Progenitor cell of endocrine pancreas (in vitro differentiated cells): ENCODE measurements at regions not wholly inside any gene's neighbourhood (a gene's known extent, or its start where the extent isn't known, plus 50 kb on each side); places are given as distances from the start of the nearest gene placed in this dataset.

Experiments used
- DNase-seq: peaks from one replicate; pipeline ENCODE4 v3.0.0; 2021; ENCODE audit warnings: low spot score; ENCODE audit not compliant: unreplicated experiment
- H3K27ac Mint-ChIP-seq: 2 replicates; pipeline ENCODE4 v1.8.0; 2021; ENCODE audit warnings: mild to moderate bottlenecking, moderate library complexity, mixed read lengths
- H3K27me3 Mint-ChIP-seq: 2 replicates; pipeline ENCODE4 v1.8.0; 2021; ENCODE audit warnings: mixed read lengths
- H3K36me3 Mint-ChIP-seq: 2 replicates; pipeline ENCODE4 v1.8.0; 2022; ENCODE audit warnings: mixed read lengths; ENCODE audit not compliant: insufficient read depth
- H3K4me1 Mint-ChIP-seq: 2 replicates; pipeline ENCODE4 v1.8.0; 2021; ENCODE audit warnings: low read depth, mixed read lengths
- H3K4me3 Mint-ChIP-seq: 2 replicates; pipeline ENCODE4 v1.8.0; 2021; ENCODE audit warnings: low read depth, mild to moderate bottlenecking, moderate library complexity, mixed read lengths
- H3K9me3 Mint-ChIP-seq: 2 replicates; pipeline ENCODE4 v1.8.0; 2021; ENCODE audit warnings: low read depth, mixed read lengths
- CTCF ChIP-seq: fragments of 200-600 bp; sonication (generic); IDR thresholded peaks from one replicate; pipeline ENCODE4 v1.5.0; 2021; ENCODE audit warnings: antibody characterized with exemption, mild to moderate bottlenecking; ENCODE audit not compliant: unreplicated experiment

DNA sequence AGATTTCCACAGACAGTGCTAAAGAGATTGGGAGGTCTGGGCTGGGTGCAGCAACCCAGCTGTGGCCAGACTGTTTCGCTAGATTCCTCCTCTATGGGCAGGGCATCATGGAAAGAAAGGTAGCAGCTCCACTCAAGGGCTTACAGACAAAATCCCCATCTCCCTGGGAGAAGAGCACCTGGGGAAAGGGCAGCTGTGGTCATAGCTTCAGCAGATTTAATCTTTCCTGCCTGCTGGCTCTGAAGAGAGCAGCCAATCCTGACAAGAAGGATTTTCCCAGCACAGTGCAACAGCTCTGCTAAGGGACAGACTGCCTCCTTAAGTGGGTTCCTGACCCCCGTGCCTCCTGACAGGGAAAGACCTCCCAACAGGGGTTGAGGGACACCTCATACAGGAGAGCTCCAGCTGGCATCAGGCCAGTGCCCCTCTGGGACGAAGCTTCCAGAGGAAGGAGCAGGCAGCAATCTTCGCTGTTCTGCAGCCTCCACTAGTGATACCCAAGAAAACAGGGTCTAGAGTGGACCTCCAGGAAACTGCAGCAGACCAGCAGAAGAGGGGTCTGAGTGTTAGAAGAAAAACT lies 1379.3 kb upstream of the ACO1 start:
- H3K9me3 Mint-ChIP-seq, result peaks cover 16% of the 10 kb centered on the region
- no peak for TF ChIP-seq CTCF
- no peaks in the 10 kb centered on the region for H3K4me1 Mint-ChIP-seq
- no peaks in the 10 kb centered on the region for H3K36me3 Mint-ChIP-seq
- DNase-seq, result no peak
- H3K27me3 Mint-ChIP-seq, result no peaks in the 10 kb centered on the region
- no peak overlapping the region for H3K27ac Mint-ChIP-seq
- no peak overlapping the region for H3K4me3 Mint-ChIP-seq

- Mint-ChIP-seq H3K27ac (no peak overlapping the region), H3K36me3 (no peaks in the 10 kb centered on the region), H3K4me3 (no peak overlapping the region), H3K27me3 (no peaks in the 10 kb centered on the region), H3K9me3 (peaks cover 8% of the 10 kb centered on the region), H3K4me1 (no peaks in the 10 kb centered on the region)
- no peak for DNase-seq
- no peak for TF ChIP-seq CTCF
Measured at GRCh38 chr9:31013371-31013770, 1371.1 kb upstream of the ACO1 start.

DNA sequence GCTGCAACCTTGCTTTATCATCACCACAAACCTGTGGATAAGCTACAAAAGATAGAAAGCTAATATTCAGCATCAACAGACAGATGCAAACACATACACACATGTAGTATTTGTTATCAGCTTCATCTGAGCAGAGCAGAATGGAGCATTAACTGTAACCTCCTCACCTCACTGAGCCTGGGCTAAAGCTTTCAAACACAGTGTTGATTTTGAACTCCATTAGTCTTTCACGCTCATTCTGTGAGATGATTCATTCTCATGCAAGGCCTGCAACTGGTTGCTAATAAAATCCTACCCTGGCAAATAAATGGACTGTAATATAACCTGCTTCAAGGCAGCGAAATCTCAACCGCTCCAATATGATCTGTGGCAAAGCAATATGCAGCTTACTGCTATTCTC lies 1360.6 kb upstream of the ACO1 start:
- H3K27ac Mint-ChIP-seq, result no peak overlapping the region
- H3K4me1 Mint-ChIP-seq, result peaks cover 5% of the 10 kb centered on the region
- no peaks in the 10 kb centered on the region for H3K36me3 Mint-ChIP-seq

DNA sequence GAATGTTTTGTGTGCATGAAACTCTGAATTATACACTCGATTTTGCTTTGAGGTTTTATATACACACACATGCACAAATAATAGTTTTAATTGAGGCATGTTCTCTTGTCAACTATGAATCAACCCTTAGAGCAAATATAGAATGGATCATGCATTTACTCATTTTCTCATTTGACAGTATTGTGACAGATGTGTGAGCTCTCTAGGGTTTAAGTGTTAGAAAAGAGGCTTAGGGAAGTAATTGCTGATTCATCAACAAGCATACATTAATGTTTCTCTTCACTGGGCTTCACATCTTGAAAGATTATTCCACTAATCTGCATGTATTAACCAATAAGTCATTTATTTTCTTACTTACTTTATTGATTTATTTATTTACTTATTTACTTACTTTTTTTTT lies 1356.8 kb upstream of the ACO1 start:
- no peaks in the 10 kb centered on the region for H3K36me3 Mint-ChIP-seq
- no peak for DNase-seq
- H3K27me3 Mint-ChIP-seq, result no peaks in the 10 kb centered on the region
- H3K9me3 Mint-ChIP-seq, result no peaks in the 10 kb centered on the region
- no peak overlapping the region for H3K27ac Mint-ChIP-seq
- no peak for TF ChIP-seq CTCF
- peaks cover 16% of the 10 kb centered on the region for H3K4me1 Mint-ChIP-seq
- no peak overlapping the region for H3K4me3 Mint-ChIP-seq

More for the DNA sequence above, 1360.6 kb upstream of the ACO1 start:
- no peak for TF ChIP-seq CTCF
- Mint-ChIP-seq H3K9me3 (no peaks in the 10 kb centered on the region), H3K4me3 (no peak overlapping the region), H3K27me3 (no peaks in the 10 kb centered on the region)
- no peak for DNase-seq

- Mint-ChIP-seq H3K27ac (no peak overlapping the region), H3K9me3 (no peaks in the 10 kb centered on the region), H3K4me1 (peaks cover 16% of the 10 kb centered on the region), H3K27me3 (no peaks in the 10 kb centered on the region), H3K36me3 (no peaks in the 10 kb centered on the region), H3K4me3 (no peak overlapping the region)
- no peak for DNase-seq
- TF ChIP-seq CTCF, result no peak
Measured at GRCh38 chr9:31028137-31028536, 1356.3 kb upstream of the ACO1 start.
